GM19023 (cell line): ENCODE measurements at regions not wholly inside any gene's neighbourhood (a gene's known extent, or its start where the extent isn't known, plus 50 kb on each side); places are given as distances from the start of the nearest gene placed in this dataset.

ENCODE experiments used
- ATAC-seq: cut with Tn5 transposase; IDR thresholded peaks from one replicate; pipeline ENCODE4 v1.9.1; 2021; ENCODE audit warnings: mild to moderate bottlenecking, moderate library complexity; ENCODE audit not compliant: unreplicated experiment

DNA sequence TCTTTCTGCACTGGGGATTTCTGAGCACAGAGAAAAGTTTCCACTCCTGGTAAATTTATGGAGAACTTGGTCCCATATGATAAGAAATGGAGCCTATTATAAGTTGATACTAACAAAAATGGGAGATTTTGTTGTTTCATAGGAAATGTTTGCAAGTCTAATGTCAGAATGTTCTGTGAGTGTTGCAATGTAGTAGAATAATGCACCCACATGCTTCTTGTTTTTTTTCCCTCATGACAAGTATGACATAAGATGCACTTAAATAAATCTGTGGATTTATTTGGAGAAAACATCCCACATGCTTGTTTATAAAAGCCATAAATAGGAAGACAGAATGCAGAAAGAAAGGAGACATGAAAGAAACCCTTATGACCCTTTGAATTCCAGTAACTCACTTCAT is 50.8 kb upstream of the KCNJ6 start:
- no peak for ATAC-seq

DNA sequence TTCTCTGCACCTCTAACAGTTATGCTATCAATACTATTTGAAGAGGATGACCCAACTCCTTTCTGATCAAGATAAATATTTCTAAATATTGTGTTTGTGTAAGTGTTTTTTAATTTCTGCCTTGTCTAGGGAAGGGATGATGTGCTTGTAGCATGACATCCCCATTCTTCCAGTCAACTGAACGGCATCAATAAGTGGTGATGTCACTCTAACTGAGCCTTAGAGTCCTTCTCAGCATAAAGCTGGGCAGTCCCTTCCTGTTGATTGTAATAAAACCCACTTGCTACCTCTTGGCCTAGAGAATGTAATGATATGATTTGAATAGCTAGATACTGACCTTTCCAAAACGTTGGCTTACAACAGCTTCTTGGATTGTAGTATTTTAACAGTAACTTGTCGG is 52.5 kb upstream of the KCNJ6 start:
- ATAC-seq = no peak

DNA sequence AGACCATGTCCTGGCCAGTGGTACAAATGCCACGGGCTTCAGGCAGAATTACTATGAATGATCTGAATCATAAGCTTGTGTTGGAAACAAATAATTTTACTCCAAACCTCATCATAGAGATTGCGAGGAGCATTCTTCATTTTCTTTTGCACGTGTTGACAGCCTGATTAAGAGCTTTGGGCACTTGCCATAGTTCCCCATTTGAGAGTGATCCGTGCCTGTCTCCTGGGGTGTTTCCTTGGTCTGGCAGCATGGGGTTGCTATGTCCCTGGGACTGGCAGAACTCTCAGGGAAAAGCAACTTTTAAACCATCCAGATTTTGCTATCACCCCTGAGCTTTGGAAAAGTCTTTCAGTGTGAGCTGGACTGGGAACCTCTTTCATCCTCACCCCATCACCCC is 54.3 kb upstream of the KCNJ6 start:
- ATAC-seq = no peak

DNA sequence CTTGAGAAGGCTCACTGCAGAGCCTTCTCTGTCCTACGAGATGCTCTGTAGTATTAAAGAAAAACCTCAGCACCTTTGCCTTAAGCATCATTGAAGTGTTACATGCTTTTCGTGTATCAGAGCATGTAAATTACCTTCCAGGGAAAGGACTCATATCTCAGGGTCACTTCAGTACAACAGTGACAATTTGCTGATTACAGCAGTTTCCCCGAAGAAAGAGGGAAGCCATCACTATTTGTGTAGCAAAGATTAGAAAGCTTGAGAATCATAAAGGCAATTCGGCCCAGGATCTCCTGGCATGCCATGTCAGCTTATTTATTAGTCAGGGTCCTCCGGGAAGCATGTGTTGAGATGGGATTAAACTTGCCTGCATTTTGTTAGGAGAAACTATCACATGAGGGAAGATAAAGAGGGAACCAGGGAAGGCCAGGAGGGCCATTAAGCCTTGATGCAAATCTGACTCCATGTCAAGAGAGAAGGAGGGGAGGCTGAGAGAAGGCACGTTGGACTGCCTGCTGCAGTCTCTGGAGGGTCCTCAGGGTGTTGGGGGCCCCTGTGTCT is 55.2 kb upstream of the KCNJ6 start:
- ATAC-seq = no peak

DNA sequence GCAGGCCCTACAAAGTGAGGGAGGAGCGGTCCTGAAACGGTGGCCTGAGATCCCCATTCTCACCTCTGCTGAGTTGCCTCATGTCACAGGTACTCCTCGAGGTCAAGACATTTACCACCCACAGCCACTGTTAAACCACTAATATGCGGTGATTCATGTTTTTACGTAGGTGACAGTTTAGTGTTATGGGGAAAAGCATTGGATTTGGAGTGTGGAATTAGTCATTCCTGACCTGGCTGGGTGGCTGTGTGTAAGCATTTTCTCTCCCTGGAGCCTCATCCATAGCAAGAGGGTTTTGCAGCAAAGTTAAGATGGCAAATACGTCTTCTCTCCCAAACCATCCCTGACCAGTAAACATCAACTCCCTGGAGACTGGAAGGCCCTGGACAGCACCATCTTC is 57.8 kb upstream of the KCNJ6 start:
- no peak for ATAC-seq

DNA sequence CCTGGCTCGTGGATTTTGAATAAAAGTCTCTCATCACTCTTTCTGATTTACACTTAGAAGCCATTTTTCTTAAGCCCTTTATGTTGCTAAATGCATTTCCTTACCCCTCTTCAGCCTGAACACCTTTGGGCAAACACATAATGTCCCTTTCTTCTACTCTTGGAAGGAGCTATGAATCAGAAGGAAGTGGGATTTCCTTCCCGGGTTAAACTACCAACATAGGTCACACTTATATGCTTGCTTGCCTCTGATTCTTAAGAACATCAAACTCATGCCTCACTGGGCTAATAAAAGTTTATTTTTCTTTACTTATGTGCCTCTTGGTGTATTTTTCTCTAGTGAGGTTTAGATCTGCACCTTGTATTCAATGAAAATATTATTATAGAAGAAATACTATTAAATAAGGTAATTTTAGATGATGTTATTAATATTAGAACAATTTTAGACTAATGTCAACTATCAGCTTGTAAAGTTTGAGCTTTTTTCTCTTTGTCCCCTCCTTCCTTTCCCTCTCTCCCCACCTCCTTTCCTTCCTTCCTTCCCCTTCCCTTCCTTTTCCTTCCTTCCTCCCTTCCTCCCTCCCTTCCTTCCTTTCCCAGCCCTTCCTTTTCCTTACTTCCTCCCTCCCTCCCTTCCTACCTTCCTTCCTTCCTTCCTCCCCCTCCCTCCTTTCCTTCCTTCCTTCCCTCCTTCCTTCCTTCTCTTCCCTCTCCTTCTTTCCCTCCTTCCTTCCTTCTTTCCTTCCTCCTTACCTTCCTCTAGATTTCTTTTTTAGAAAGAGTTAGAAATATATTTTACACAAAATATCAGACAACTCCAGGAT is 66.5 kb upstream of the KCNJ6 start:
- no peak for ATAC-seq

DNA sequence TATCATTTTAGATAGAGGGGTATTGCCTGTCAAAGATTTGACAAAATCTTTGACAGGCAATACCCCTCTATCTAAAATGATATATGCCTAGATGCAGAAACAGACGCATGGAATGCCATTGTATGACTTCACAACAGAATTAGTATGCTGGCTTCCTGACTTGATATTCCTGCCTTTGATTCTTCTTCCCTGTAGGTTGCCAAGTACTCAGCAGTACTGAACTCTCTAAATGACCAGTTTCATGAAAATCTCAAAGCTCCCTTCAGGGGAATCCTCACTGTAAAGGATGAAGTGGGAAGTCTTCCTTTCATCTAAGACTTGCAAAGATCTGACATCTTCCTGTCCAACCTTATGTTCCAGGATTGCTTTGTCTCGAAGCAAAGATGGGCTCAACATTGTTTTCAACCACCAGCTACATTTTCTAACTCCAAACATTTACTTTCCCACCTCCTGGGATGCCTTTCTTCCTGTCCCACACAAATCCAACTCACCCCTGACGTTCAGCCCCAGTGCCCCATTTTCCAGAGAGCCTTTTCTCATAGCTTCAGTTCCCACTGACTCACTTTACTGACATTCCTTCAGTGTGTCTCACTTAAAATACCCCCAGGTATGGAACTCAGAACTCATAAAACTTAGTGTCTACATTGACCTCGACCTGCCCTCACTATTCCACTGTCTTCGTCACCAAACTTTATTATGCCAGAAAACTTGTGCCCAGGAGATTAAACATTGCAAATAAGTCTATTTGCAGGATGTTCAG is 67.3 kb upstream of the KCNJ6 start:
- no peak for ATAC-seq

DNA sequence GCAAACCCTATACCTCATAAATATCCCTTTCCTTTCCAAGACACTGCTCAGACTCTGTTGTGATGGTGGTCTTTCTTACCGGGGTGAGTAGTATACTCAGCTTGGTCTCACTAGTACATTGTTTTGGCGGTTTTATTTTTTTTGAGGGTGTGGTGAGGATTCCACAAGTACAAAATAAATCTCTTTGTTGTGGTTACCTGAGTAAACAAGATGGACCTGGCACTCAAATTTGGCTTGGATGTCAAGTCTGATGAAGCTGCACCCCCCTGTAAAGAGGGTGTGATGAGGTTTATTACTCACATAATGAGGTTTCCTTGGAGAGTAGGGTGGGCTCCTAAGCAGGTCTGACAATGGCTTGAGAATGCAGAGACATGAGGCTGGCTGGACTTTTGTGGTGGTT is 68.2 kb upstream of the KCNJ6 start:
- no peak for ATAC-seq

DNA sequence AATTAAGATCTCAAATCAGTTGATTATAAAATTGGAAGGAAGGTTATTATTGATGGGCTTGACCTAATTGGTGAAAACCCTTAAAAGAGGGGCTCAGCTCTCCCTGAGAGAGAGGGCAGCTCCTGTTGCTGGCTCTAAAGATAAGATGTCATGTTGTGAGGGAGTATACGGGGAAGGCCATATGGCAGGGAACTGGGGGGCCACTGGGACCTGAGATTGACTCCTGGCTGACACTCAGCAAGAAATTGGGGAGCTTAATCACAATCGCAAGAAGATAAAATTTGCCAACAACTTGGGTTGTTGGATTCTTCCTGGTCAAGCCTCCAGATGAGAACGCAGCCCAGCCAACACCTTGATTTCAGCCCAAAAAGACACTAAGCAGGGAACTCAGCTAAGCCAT is 69.7 kb upstream of the KCNJ6 start:
- no peak for ATAC-seq

DNA sequence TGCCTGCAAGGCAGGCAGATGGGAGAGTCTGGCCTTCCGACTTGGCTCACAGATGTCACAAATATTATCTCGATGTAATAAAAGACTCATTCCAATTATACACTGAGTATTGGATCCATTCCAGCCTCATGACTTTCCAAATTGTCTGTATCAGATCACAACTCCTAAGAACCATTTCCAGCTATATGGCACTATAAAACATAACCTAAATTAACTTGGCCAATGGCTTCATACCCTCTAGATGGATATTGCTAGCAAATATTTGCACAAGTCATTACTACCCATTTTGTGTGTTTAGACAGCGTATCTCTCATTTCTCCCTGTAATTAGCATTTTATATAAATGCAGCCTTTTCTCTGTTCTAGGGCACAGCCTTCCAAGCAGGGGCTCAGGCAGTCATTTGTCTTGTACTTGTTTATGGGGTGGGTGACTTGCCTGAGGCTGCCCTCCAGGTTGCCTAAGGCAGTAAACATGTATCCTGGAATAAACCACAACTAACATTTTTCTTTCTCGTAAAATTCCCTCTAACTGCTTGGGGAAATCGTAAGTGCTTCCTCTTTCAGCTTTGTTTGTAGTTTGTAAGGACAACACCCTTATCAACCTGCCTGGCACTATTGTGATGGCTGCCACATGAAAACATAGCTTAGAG is 70.6 kb upstream of the KCNJ6 start:
- no peak for ATAC-seq

DNA sequence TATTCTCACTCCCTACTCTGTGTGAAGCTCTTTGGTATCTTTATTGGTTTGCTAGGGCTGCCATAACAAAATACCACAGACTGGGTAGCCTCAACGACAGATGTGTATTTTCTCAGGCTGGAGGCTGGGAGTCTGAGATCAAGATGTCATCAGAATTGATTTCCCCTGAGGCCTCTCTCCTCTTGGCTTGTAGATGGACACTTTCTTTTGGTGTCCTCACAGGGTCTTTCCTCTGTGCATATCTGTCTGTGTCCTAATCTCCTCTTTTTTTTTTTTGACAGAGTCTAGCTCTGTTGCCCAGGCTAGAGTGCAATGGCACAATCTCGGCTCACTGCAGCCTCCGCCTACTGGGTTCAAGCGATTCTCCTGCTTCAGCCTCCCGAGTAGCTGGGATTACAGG is 71.4 kb upstream of the KCNJ6 start:
- no peak for ATAC-seq

DNA sequence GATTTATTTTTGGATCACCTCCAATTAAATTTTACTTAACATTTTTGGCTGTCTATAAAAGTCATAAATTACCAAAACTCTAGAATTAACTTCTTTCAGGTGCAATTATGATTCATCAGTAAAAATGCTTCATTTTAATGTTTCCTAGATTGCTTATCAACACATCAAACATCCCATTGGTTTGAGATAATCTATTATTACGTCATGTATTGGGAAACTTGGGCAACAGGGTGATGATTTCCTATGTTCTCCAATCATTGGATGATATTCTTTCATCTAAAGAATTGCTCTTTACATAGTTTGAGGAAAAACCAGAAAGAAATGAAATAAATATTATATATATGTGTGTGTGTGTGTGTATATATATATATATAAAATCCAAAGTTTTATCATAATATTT is 76.8 kb upstream of the KCNJ6 start:
- no peak for ATAC-seq

DNA sequence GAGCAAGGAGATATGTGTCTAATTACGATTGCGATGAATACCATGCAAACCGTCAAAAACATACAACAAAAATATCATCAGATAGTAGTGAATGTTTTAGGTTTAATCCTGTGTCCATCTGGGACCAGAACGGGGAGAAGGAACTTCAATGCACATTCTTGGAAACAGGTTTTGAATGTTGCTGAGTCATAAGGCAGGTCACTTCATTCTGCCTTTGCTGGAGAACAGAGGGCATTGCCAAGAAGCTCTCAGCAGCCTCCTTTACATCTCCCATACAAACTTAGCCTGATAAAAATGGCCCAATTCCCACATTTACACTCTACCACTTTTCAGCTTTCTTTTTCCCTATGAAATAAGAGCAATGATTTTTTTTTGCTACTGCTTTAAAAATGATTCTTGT is 78.0 kb upstream of the KCNJ6 start:
- ATAC-seq = no peak

DNA sequence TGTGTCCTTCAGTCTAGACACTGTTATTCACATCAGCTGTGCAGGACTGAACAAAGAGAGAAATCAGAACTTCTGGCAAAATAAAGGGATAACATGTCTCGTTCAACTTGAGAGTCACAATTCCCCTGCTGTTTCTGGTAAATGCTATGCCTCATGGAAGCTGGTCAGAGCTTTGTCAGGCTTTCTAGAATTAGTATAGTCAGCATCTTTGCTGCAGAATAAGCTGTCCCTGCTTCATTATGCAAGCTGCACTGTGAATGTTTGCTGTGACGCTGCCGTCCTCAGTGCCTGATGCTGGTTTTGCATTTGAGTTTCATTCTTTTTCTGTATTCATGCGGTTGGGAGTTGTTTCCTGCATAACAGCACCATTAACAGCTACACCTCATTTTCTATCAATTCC is 96.4 kb upstream of the KCNJ6 start:
- no peak for ATAC-seq

DNA sequence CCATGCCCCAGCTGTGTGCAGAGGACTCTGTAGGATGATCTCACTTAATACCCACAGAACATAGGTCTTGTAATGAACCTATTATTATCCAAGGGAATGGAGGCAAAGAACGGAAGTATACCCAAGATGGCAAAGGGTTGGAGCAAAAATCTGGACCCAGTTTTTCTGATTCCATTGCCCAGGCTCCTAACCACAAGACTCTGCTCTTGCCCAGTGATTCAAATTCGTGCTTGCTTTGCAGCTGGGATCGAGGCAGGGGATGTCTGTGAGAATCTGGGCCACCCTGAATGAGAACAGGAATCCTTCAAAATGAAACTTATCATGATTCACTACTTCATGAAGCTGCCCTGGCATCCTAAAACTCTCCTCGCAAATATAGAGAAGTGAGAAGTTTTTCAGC is 97.5 kb upstream of the KCNJ6 start:
- ATAC-seq = no peak

DNA sequence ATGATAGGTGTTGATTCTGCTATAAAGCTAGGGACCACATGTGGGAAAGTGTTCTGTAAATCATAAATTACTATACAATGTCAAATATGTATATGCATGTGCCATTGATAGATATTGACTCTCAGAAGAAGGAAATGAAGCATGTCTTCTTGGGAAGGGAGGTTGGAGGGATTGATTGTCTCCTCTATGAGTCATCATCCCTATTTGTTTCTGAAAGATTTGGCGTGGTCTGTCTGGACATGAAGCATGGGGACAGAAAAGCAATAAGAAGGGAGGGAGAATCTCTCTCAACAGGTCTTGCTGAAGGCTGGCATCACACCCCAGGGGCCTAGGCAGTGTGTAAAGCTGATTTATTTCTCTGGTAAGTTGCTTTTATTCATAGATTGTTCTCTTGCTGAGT is 98.0 kb upstream of the KCNJ6 start:
- ATAC-seq = no peak

DNA sequence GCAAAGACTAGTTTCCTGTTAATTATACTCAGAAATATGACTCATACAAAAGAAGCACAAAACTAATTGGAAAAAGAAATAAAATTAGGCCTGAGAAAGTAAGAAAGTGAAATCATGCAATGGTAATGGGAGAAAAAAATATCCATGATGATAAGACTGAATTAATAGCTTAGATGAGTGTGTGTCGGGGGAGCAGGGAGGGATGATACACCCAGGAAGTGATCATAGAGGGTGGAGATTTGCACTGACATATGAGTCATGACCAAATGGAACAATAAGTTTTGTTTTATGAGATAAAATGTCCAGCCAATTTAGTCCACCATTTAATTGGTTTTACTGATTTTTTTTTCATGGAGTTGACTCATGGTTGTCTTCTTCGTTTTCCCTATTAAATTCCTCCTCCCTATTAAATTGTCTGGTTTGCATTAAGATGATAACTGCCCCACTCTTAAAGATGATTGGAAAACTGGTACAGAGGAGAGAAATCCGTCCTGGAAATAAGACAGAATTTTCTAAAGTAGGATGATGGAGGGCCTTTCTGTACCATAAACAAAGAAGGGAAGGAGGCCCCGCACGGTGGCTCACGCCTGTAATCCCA is 111.7 kb upstream of the KCNJ6 start:
- no peak for ATAC-seq

DNA sequence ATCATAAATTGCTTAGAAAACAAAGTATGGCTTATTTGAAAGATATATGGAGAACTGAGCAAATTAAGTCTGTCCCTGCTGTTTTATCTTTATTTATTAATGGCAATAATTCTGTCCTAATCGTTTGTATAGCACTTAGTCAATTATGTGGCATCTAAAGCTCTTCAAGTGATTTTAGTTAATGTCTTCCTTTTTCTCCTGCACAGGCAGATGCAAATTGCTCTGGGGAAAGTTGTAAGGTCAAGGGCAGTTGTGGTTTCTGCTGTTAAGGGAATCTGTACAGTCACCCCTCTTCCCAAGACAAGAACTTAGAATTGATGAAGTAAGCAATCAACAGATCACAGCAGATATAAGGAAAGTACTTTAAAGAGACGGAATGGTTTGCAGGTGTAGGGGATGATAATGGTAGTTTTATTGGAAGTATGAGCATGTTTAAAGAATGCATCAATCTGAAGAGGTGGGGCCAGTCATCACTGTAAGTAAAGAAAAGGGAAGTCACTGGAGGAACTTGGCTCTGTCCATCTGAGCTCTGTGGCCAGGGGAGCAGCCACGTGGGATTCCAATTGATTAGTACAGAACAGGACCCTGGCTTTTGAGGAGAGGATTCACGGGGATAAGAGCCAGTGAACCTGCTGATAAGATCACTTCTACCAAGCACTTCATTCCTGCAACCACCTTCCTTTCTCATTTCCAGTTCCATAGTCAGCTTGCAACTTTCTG is 116.0 kb upstream of the KCNJ6 start:
- ATAC-seq = no peak

DNA sequence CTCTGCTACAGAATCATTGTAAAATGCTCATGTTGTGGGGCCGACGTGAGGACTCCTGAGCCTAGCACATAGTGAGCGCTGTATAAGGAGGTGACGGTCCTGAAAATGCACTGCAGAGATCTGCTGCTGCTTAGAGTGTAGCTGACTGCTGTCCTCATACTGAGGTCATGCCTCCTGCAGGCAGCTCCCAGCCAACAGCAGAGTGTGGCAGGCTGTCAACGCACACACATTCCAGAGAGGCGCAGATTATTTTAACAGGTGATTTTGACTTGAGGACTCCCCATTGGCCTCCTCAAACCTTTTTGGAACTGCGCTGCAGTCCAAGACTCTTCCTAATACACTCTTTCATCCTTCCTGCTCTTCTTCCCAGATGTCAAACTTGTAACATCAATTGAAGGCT is 119.8 kb upstream of the KCNJ6 start:
- no peak for ATAC-seq

DNA sequence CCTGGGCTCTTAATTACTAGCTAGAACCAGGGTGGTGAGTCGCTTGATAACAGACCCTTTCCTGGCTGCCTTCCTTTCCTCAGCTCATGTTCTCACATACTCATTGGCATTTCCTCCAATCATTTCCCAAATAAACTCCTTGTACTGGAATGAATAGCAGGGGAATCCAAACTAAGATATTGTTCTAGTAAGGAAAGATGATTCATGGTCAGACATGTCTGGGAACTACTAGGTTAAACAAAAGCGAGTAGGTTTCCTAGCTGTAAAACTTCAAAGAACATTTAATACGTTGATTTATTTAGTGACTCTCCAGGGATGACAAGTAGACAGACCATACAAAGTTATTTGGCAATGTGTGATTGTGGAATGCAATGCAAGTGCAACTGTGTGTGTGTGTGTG is 121.2 kb upstream of the KCNJ6 start:
- ATAC-seq = no peak

DNA sequence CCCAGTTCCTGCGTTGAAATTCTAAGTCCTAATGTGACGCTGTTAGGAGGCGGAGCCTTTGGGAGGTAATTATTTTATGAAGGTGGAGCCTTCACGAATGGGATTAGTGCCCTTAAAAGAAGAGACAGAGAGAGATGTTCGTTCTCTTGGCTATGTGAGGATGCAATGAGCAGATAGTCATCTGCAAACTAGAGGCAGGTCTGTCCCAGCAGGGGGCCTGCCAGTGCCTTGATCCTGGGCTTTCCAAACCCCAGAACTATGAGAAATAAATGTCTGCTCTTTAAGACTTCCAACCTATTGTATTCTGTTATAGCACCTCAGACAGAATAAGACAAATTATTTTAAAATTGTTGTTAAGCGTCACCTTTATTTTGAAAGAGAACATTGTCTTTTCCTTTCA is 123.1 kb upstream of the KCNJ6 start:
- ATAC-seq = no peak
